Naive thymus-derived CD8-positive, alpha-beta T cell (primary cell): ENCODE measurements at regions not wholly inside any gene's neighbourhood (a gene's known extent, or its start where the extent isn't known, plus 50 kb on each side); places are given as distances from the start of the nearest gene placed in this dataset.

ENCODE experiments used
- ATAC-seq, 2 donors: fragments of 150-1000 bp; cut with Tn5 transposase in 1 of 2; sonication (Bioruptor Pico), chemical (Tn5 transposase) in 1 of 2; 1 replicate in 1 of 2; 2 replicates in 1 of 2; pipeline ENCODE4 v1.10.0; 2021; ENCODE audit warnings: mild to moderate bottlenecking in 2 of 2, moderate library complexity in 2 of 2
- POLR2A ChIA-PET: fragments of 350-600 bp; sonication (Branson Sonifier 250); formaldehyde crosslinking; loops from one replicate; lab custom pipeline; 2021; ENCODE audit warnings: antibody characterized with exemption; lab: Charles Lee
- DNase-seq, 10 donors: peaks; one replicate each; pipeline versions ENCODE4 v3.0.0 to v3.0.0-alpha.2; 2020 to 2022
- H3K27ac Mint-ChIP-seq, 10 donors: one replicate each; pipeline ENCODE4 v1.8.0; 2020 to 2022; ENCODE audit warnings: mild to moderate bottlenecking in 10 of 10, mixed read lengths in 10 of 10, moderate library complexity in 4 of 10, inconsistent platforms in 1 of 10
- H3K27me3 Mint-ChIP-seq, 5 donors: one replicate each; pipeline ENCODE4 v1.8.0; 2021 to 2022; ENCODE audit warnings: mixed read lengths in 5 of 5
- H3K36me3 Mint-ChIP-seq, 3 donors: one replicate each; pipeline ENCODE4 v1.8.0; 2020 to 2022; ENCODE audit warnings: mixed read lengths in 3 of 3, mild to moderate bottlenecking in 2 of 3, inconsistent platforms in 1 of 3
- H3K4me1 Mint-ChIP-seq, 4 donors: one replicate each; pipeline ENCODE4 v1.8.0; 2021 to 2022; ENCODE audit warnings: mixed read lengths in 4 of 4
- H3K4me3 Mint-ChIP-seq, 10 donors: one replicate each; pipeline ENCODE4 v1.8.0; 2020 to 2022; ENCODE audit warnings: mild to moderate bottlenecking in 10 of 10, mixed read lengths in 10 of 10, moderate library complexity in 6 of 10, inconsistent platforms in 1 of 10
- H3K9me3 Mint-ChIP-seq, 9 donors: one replicate each; pipeline ENCODE4 v1.8.0; 2020 to 2022; ENCODE audit warnings: mixed read lengths in 9 of 9, mild to moderate bottlenecking in 3 of 9, inconsistent platforms in 1 of 9, moderate library complexity in 1 of 9

DNA sequence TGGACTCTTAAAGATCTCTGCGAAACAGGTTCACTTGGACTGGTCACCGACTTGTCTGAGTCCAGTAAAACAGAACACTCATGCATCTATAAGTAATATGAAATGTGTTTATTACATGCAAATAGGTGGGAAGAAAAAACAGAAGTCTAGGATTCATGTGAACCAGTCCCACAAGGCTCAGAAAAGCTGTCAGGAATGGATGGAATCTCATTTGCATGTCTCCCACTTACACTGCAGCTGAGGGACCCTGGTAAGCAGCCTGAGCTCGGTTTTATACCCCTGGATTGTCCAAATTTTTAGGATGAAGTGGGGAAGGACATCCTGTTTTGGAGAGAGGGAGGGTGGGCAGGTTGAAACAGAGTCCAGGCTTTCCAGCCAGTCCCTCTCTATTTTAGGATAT lies 1545.1 kb upstream of the PCDH20 start:
- Mint-ChIP-seq H3K4me3 (no peak overlapping the region), H3K4me1 (no peaks in the 10 kb centered on the region), H3K27ac (no peak overlapping the region), H3K36me3 (peaks cover 0 to 3% (median 0%) of the 10 kb centered on the region in 3 donors), H3K27me3 (no peaks in the 10 kb centered on the region), H3K9me3 (peaks cover 4 to 21% (median 11%) of the 10 kb centered on the region in 9 donors)
- POLR2A ChIA-PET = no interaction called here
- ATAC-seq (no peak), DNase-seq (no peak)

DNA sequence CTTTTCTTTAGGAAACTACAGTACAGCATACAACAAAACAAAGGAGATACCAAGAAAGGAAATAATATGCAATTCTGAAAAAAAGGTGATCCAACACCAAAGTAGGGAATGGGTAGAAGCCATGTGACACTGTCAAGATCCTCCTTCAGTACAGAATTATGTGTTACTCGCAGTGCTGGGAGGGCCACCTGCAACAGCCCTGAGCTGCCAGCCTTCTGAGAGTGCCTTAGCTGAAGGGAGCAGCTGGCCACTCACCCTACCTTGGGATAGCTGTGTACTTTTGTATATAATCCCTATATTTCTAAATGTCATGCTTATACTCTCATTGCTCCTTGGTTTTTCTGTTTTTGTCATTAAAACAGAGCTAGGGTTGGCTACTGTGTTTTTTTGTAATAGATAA lies 1518.2 kb upstream of the PCDH20 start:
- no peak overlapping the region for H3K4me3 Mint-ChIP-seq
- no peaks in the 10 kb centered on the region for H3K36me3 Mint-ChIP-seq
- DNase-seq = no peak
- H3K9me3 Mint-ChIP-seq = peaks cover 0 to 22% (median 1%) of the 10 kb centered on the region in 9 donors
- POLR2A ChIA-PET = no interaction called here
- no peaks in the 10 kb centered on the region for H3K27me3 Mint-ChIP-seq
- ATAC-seq = no peak
- H3K4me1 Mint-ChIP-seq = no peaks in the 10 kb centered on the region
- H3K27ac Mint-ChIP-seq = no peak overlapping the region

DNA sequence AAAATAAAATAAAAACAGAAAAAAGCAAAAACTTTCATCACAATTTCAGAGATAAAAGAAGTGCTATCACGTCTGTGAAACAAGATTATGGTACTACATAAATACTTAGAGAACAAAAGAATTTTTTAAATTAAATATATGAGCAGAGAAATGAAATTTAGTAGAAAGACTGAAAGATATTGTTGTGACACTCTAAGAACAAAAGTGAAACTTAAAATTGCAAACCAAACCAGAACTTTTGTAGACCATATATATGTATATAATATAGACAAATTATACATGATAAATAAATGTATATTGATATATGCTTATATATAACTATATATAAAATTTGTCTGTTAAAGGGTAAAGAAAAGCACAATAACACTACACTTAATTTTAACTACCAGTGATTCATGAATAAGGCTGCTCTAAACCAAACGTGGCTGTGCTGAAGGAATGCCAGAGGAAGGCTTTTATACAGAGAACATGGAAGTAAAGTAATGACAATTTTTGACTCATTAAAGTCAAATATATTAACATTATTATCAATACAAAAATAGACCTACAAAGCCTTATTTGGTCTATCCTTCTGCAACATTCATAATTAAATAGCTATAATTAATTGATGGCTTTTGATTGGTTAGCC lies 1516.7 kb upstream of the PCDH20 start:
- Mint-ChIP-seq H3K9me3 (peaks cover 0 to 22% (median 3%) of the 10 kb centered on the region in 9 donors), H3K4me3 (no peak overlapping the region), H3K27me3 (no peaks in the 10 kb centered on the region), H3K36me3 (no peaks in the 10 kb centered on the region), H3K4me1 (no peaks in the 10 kb centered on the region), H3K27ac (no peak overlapping the region)
- DNase-seq (no peak), ATAC-seq (no peak)
- POLR2A ChIA-PET = no interaction called here

DNA sequence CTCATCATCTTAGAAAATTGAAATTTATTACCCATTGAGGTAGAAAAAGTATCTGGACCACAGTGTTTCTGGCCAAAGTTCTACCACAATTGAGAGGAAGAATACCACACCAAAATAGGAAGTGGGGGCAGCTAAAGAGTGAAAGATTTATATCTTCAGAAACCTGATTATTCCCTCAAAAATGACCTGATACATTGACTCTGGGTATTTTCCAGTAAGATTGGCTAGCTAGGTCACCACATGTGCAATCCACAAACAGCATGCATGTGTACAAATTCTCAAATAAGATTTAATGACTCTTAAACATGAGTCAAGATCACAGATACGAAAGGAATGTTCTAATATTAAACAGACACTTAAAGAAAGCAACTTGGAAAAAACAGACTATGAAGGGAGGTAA lies 1516.2 kb upstream of the PCDH20 start:
- Mint-ChIP-seq H3K4me3 (no peak overlapping the region), H3K4me1 (no peaks in the 10 kb centered on the region), H3K9me3 (peaks cover 0 to 22% (median 4%) of the 10 kb centered on the region in 9 donors), H3K27ac (no peak overlapping the region), H3K27me3 (no peaks in the 10 kb centered on the region), H3K36me3 (no peaks in the 10 kb centered on the region)
- POLR2A ChIA-PET = no interaction called here
- ATAC-seq = no peak
- no peak for DNase-seq

DNA sequence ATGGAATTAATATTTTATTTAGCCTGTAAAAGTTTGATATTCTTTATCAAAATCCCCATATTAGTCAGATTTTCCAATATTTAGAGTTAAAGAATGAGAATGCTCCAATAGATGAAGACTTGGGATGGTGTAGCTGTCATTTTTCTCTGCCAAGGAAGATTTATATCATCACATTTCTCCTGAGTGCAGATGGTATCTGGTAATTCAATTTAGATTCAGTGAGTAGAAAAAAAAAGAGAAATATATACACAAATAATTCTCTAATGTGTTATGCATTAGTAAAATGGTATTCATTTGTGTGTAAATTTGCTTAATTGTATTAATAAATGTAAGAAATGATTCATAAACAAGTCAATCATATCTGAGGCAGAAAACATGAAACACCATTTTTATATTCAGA lies 1508.7 kb upstream of the PCDH20 start:
- no peaks in the 10 kb centered on the region for H3K27me3 Mint-ChIP-seq
- POLR2A ChIA-PET = no interaction called here
- H3K9me3 Mint-ChIP-seq = peaks cover 0 to 12% (median 2%) of the 10 kb centered on the region in 9 donors
- DNase-seq (no peak), ATAC-seq (no peak)
- no peaks in the 10 kb centered on the region for H3K4me1 Mint-ChIP-seq
- no peaks in the 10 kb centered on the region for H3K36me3 Mint-ChIP-seq
- H3K4me3 Mint-ChIP-seq = no peak overlapping the region
- H3K27ac Mint-ChIP-seq = no peak overlapping the region

DNA sequence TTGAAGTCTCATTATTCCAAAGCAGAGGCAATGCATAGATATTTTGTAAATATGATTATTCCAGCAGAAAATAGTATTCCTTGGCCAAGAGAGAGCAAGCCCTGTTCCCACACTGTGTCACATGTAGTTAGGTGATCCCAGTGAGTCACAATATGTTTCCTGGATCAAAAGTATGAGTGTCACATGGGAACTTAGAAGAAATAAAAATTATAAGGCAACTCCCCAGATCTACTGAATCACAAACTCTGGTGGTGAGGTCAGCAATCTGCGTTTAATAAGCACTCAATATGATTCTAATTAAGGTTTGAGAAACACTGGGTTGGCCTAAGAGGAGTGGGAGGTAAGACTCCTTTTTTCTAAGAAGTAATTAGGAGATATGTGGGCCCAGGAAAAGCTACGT lies 1504.5 kb upstream of the PCDH20 start:
- H3K4me3 Mint-ChIP-seq = no peak overlapping the region
- H3K36me3 Mint-ChIP-seq = no peaks in the 10 kb centered on the region
- H3K4me1 Mint-ChIP-seq = no peaks in the 10 kb centered on the region
- H3K27me3 Mint-ChIP-seq = no peaks in the 10 kb centered on the region
- POLR2A ChIA-PET = no interaction called here
- H3K9me3 Mint-ChIP-seq = peaks cover 0 to 4% (median 0%) of the 10 kb centered on the region in 9 donors
- ATAC-seq (no peak), DNase-seq (no peak)
- no peak overlapping the region for H3K27ac Mint-ChIP-seq

DNA sequence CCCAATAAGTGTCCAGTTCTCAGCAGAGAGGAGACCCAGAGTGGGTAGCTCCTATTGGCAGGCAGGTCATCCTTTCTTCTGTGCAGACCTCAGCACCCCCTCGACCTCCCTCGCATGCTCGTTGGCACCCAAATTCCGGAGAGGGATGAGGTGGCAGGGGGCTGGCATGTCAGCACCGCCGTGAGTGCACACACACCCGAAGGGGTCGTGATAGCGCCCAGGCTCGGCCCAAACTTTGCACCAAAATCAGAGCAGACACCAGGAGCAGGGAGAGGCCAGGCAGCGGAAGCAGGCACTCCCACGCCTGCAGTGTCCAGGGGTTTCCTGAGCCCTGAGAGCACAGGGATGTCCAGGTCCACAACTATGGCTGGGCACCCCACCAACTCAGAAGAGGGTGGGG lies 1503.8 kb upstream of the PCDH20 start:
- Mint-ChIP-seq H3K9me3 (peaks cover 0 to 7% (median 2%) of the 10 kb centered on the region in 9 donors), H3K36me3 (no peaks in the 10 kb centered on the region), H3K27me3 (no peaks in the 10 kb centered on the region), H3K27ac (no peak overlapping the region), H3K4me3 (no peak overlapping the region), H3K4me1 (no peaks in the 10 kb centered on the region)
- ATAC-seq (no peak), DNase-seq (no peak)
- POLR2A ChIA-PET = no interaction called here

DNA sequence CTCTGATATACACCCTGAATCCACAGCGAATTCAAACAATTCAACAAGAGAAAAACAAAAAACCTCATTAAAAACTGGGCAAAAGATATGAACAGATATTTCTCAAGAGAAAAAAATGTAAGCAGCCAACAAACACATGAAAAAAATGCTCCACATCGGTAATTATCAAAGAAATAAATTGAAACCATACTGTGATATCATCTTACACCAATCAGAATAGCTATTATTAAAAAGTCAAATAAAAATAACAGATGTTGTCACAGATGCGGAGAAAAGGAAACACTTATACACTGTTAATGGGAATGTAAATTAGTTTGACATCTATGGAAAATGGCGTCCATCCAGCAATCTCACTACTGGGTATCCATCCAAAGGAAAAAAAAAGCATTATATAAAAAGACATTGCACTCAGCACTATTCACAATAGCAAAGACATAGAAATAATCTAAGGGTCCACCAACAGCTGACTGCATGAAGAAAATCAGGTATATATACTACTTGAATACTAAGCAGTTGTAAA lies 1495.0 kb upstream of the PCDH20 start:
- Mint-ChIP-seq H3K27ac (no peak overlapping the region), H3K27me3 (no peaks in the 10 kb centered on the region), H3K4me3 (no peak overlapping the region), H3K36me3 (no peaks in the 10 kb centered on the region), H3K9me3 (peaks cover 0 to 18% (median 0%) of the 10 kb centered on the region in 9 donors), H3K4me1 (no peaks in the 10 kb centered on the region)
- POLR2A ChIA-PET = no interaction called here
- DNase-seq (no peak), ATAC-seq (no peak)

DNA sequence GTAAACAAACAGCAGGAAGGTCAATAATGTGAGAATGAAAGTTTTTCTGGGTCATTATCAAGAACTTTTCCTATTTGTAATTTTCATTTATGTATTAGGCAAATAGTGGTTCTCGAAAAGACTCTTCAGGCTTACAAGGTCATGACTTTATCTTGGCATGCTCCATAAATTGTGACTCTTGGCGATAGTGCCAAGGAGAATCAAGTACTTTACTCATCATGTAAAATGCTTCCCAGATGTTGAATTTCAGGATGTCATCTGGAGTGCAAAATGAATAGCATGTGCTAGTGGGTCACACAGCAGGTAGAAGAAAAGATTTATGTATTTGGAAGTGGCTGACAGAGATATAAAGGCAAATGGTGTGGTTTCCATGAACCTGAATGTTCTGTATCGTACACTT lies 1492.7 kb upstream of the PCDH20 start:
- POLR2A ChIA-PET = no interaction called here
- ATAC-seq = no peak
- H3K4me1 Mint-ChIP-seq = no peaks in the 10 kb centered on the region

DNA sequence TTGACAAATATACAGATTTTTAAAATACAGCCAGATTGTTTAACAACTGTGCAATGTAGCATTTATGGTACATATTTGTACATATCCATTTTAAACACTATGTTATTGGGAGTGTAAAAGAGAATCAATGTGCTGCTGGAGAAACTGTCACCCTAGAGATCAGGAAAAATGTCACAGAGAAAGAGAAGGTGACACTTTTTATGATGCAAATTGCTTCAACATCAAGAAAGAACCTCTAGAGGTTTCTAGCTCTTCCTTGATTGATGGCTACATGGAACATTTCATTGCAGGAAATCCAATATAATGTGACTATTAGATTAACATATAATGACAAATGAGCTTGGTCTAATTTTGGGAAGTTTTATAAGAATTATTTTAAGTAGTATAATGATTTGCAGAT lies 1491.2 kb upstream of the PCDH20 start:
- H3K4me3 Mint-ChIP-seq = no peak overlapping the region
- no peak for ATAC-seq

More for the DNA sequence above, 1492.7 kb upstream of the PCDH20 start:
- no peak overlapping the region for H3K4me3 Mint-ChIP-seq
- no peak for DNase-seq
- H3K9me3 Mint-ChIP-seq = peaks cover 0 to 11% (median 0%) of the 10 kb centered on the region in 9 donors
- H3K36me3 Mint-ChIP-seq = no peaks in the 10 kb centered on the region
- no peaks in the 10 kb centered on the region for H3K27me3 Mint-ChIP-seq
- H3K27ac Mint-ChIP-seq = no peak overlapping the region

DNA sequence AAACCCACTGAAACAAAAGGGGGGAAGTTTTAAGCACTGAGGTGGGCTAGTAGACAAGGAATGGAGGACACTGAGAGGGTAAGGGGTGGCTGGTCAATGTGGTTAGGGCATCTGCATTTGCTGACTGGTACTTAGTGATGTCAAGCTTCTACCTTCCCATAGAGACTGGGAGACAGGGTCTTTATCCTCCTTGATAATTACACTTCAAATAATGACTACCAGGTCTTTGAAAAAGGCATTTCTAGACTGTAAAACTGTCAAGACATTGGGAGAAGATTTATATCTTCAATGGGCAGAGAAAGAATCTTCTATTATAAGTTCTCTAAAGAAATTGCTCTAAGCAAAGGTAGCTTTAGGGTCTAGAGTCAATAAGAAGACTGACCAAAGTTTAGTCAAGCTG lies 1490.8 kb upstream of the PCDH20 start:
- H3K9me3 Mint-ChIP-seq = peaks cover 0 to 11% (median 0%) of the 10 kb centered on the region in 9 donors
- H3K4me1 Mint-ChIP-seq = no peaks in the 10 kb centered on the region
- no peaks in the 10 kb centered on the region for H3K27me3 Mint-ChIP-seq
- no peak overlapping the region for H3K27ac Mint-ChIP-seq
- H3K36me3 Mint-ChIP-seq = no peaks in the 10 kb centered on the region
- ATAC-seq (no peak), DNase-seq (no peak)
- POLR2A ChIA-PET = no interaction called here
- H3K4me3 Mint-ChIP-seq = no peak overlapping the region

More for the DNA sequence above, 1491.2 kb upstream of the PCDH20 start:
- POLR2A ChIA-PET = no interaction called here
- no peak for DNase-seq
- no peaks in the 10 kb centered on the region for H3K27me3 Mint-ChIP-seq
- no peak overlapping the region for H3K27ac Mint-ChIP-seq
- H3K4me1 Mint-ChIP-seq = no peaks in the 10 kb centered on the region
- H3K9me3 Mint-ChIP-seq = peaks cover 0 to 11% (median 0%) of the 10 kb centered on the region in 9 donors
- H3K36me3 Mint-ChIP-seq = no peaks in the 10 kb centered on the region

DNA sequence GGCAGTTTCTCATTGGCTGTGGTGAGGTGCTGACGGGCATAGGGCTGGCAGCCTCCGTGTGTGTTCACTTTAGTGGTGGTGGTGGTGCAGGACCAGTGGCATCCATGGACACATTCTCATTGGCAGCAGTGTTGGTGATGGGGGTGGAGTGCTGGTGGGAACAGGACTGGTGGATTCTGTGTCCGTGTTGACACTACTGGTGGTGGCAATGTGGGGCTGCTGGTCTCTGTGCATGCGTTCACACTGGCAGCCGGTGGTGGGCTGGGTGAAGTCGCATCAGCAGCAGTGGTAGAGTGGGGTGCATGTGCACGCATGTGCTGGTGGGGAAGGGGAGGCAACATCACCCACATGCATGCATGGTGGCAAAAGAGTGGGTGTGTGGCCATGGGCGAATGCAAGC lies 1471.4 kb upstream of the PCDH20 start:
- no peaks in the 10 kb centered on the region for H3K4me1 Mint-ChIP-seq
- H3K4me3 Mint-ChIP-seq = no peak overlapping the region
- H3K27ac Mint-ChIP-seq = no peak overlapping the region
- H3K27me3 Mint-ChIP-seq = no peaks in the 10 kb centered on the region
- DNase-seq (no peak), ATAC-seq (no peak)
- H3K9me3 Mint-ChIP-seq = peaks cover 0 to 18% (median 7%) of the 10 kb centered on the region in 9 donors
- no peaks in the 10 kb centered on the region for H3K36me3 Mint-ChIP-seq
- POLR2A ChIA-PET = no interaction called here

DNA sequence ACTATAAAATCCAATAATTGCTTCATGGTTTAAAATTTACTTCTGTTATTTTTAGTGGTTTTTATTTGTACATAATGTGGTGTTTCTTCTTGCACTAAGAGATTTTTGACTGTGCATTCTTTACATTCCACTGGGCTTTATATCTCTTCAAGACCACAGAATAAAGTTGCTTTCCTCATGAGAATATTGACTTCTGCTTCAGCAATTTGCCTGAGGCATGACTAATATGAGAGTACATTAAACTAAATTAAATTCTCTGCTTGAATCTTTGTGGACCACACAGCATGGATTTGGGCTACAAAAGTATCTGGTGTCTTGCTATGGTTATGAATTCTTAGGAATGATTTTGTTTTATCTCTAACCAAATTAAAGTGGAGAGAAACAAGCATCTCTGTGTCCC lies 1463.4 kb upstream of the PCDH20 start:
- DNase-seq = no peak
- peaks cover 2 to 43% (median 7%) of the 10 kb centered on the region in 9 donors for H3K9me3 Mint-ChIP-seq
- no peaks in the 10 kb centered on the region for H3K4me1 Mint-ChIP-seq
- ATAC-seq = no peak
- H3K27ac Mint-ChIP-seq = no peak overlapping the region
- no peaks in the 10 kb centered on the region for H3K36me3 Mint-ChIP-seq
- H3K4me3 Mint-ChIP-seq = no peak overlapping the region
- no peaks in the 10 kb centered on the region for H3K27me3 Mint-ChIP-seq
- POLR2A ChIA-PET = no interaction called here

DNA sequence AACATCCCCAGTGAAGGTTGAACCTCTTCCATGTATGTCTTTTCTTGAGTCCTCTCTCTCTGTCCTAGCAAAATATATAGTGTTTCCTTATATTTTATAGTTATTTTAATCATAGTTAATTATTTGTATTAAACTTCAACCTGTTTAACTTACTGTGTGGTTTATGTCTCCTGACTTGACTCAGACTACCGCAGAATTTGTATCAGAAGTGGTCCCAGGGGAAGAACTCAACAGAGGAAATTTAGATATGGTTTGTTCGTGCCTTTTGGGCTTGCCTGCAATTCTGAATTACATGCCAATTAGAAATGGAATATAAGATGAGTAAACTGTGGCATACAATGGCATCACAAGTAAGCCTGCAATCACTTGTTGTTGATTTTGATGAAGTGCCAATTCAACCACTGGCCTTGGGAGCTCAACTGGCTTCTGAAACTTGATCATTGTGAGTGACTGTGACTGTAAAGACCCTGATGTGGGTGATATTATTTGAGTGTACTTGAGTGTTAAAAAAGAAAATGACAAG lies 1459.5 kb upstream of the PCDH20 start:
- H3K27me3 Mint-ChIP-seq = no peaks in the 10 kb centered on the region
- ATAC-seq (no peak), DNase-seq (no peak)
- no peak overlapping the region for H3K27ac Mint-ChIP-seq
- H3K4me1 Mint-ChIP-seq = no peaks in the 10 kb centered on the region
- peaks cover 0 to 17% (median 4%) of the 10 kb centered on the region in 9 donors for H3K9me3 Mint-ChIP-seq
- no peaks in the 10 kb centered on the region for H3K36me3 Mint-ChIP-seq
- H3K4me3 Mint-ChIP-seq = no peak overlapping the region
- POLR2A ChIA-PET = no interaction called here
